HCT116 (cell line): ENCODE measurements at regions not wholly inside any gene's neighbourhood (a gene's known extent, or its start where the extent isn't known, plus 50 kb on each side); places are given as distances from the start of the nearest gene placed in this dataset.

Source experiments
- ATAC-seq: fragments of 200-7000 bp; cut with Tn5 transposase; 2 replicates; pipeline ENCODE4 v1.9.1; 2020; ENCODE audit warnings: mild to moderate bottlenecking, moderate library complexity
- BruUV-seq: library from RNA; stranded (reverse); fragments of 400-500 nt; replicated peaks from 2 replicates; lab custom pipeline; 2021; lab: Mats Ljungman, UMichigan
- CTCF ChIA-PET: fragments of 300-600 bp; sonication (Branson Sonifier 250); formaldehyde crosslinking; loops from one replicate; lab custom pipeline; 2021; ENCODE audit warnings: antibody characterized with exemption; lab: Charles Lee
- POLR2A ChIA-PET: fragments of 300-600, 350-600 bp; sonication (Branson Sonifier 250); formaldehyde crosslinking; loops from one replicate; lab custom pipeline; 2021; ENCODE audit warnings: antibody characterized with exemption; lab: Charles Lee
- RAD21 ChIA-PET, 2 experiments: fragments of 300-600 bp; sonication (Branson Sonifier 250); formaldehyde crosslinking; loops; one replicate each; lab custom pipeline; 2023; ENCODE audit warnings: low total read pairs in 2 of 2; ENCODE audit not compliant: uncharacterized antibody in 2 of 2, unreplicated experiment in 2 of 2, low non-redundant PET in 1 of 2; lab: Charles Lee
- DNase-seq: peaks from one replicate; pipeline ENCODE4 v3.0.0-alpha.2; 2010; ENCODE audit warnings: low read depth, low spot score
- H2AFZ ChIP-seq: fragments of 200-600 bp; shearing (Covaris generic), sonication (generic); 2 replicates; pipeline ENCODE4 v1.6.1; 2017; ENCODE audit warnings: low read depth, mixed run types, mixed read lengths, antibody characterized with exemption, low read length; ENCODE audit not compliant: poor library complexity, severe bottlenecking
- H3K27ac ChIP-seq: 2 replicates; pipeline ENCODE4 v1.5.1; 2012; ENCODE audit warnings: low read depth, low read length
- H3K27me3 ChIP-seq: fragments of 200-600 bp; sonication (generic); 2 replicates; pipeline ENCODE4 v1.6.1; 2016; ENCODE audit warnings: mixed run types, low read length, mixed read lengths; ENCODE audit not compliant: insufficient read depth
- H3K36me3 ChIP-seq, 2 experiments: fragments of 200-500 bp in 1 of 2; fragments of 200-600 bp in 1 of 2; sonication (Bioruptor generic) in 1 of 2; sonication (generic) in 1 of 2; 2 replicates each; pipeline versions ENCODE4 v1.5.1 to v1.6.1; 2014 to 2016; ENCODE audit warnings: low read length in 2 of 2, inconsistent platforms in 1 of 2, mixed read lengths in 1 of 2, mixed run types in 1 of 2; ENCODE audit not compliant: insufficient read depth in 2 of 2, control insufficient read depth in 1 of 2
- H3K4me1 ChIP-seq, 2 experiments: fragments of 200-600 bp in 1 of 2; sonication (generic) in 1 of 2; 2 replicates each; pipeline versions ENCODE4 v1.5.1 to v1.6.1; 2012 to 2017; ENCODE audit warnings: low read length in 2 of 2, inconsistent platforms in 1 of 2, mild to moderate bottlenecking in 1 of 2, mixed read lengths in 1 of 2, mixed run types in 1 of 2, moderate library complexity in 1 of 2; ENCODE audit not compliant: insufficient read depth in 2 of 2, control insufficient read depth in 1 of 2
- H3K4me2 ChIP-seq: fragments of 200-600 bp; sonication (generic); 2 replicates; pipeline ENCODE4 v1.6.1; 2017; ENCODE audit warnings: mixed run types, low read length, mixed read lengths
- H3K4me3 ChIP-seq, 2 experiments: fragments of 200-600 bp in 1 of 2; sonication (generic) in 1 of 2; replicated peaks in 1 of 2; 2 replicates each; pipeline ENCODE4 v1.5.1; 2011 to 2016; ENCODE audit warnings: low read length in 2 of 2, control low read depth in 1 of 2, low read depth in 1 of 2, mild to moderate bottlenecking in 1 of 2, mixed read lengths in 1 of 2, mixed run types in 1 of 2
- H3K79me2 ChIP-seq: fragments of 200-600 bp; sonication (generic); 2 replicates; pipeline ENCODE4 v1.6.1; 2017; ENCODE audit warnings: mild to moderate bottlenecking, mixed run types, low read length, moderate library complexity, mixed read lengths; ENCODE audit not compliant: insufficient read depth
- H3K9ac ChIP-seq: fragments of 200-600 bp; sonication (generic); 2 replicates; pipeline ENCODE4 v1.6.1; 2016; ENCODE audit warnings: low read length, mixed read lengths
- H3K9me2 ChIP-seq: fragments of 200-600 bp; sonication (generic), shearing (Covaris generic); 2 replicates; pipeline ENCODE4 v1.6.1; 2017; ENCODE audit warnings: mixed run types, mild to moderate bottlenecking, moderate library complexity; ENCODE audit not compliant: insufficient read depth
- H3K9me3 ChIP-seq, 2 experiments: fragments of 200-500 bp in 1 of 2; fragments of 200-600 bp in 1 of 2; sonication (Bioruptor generic) in 1 of 2; sonication (generic) in 1 of 2; 2 replicates each; pipeline ENCODE4 v1.6.1; 2014 to 2017; ENCODE audit warnings: low read length in 2 of 2, mixed read lengths in 2 of 2, inconsistent platforms in 1 of 2, low read depth in 1 of 2, mild to moderate bottlenecking in 1 of 2, mixed run types in 1 of 2, moderate library complexity in 1 of 2; ENCODE audit not compliant: control insufficient read depth in 1 of 2, insufficient read depth in 1 of 2
- H4K20me1 ChIP-seq: fragments of 200-600 bp; sonication (generic), shearing (Covaris generic); 2 replicates; pipeline ENCODE4 v1.6.1; 2017; ENCODE audit warnings: mixed run types, mild to moderate bottlenecking, moderate library complexity; ENCODE audit not compliant: insufficient read depth
- CBX3 ChIP-seq: IDR thresholded peaks from 2 replicates; pipeline ENCODE4 v1.6.1; 2012; ENCODE audit warnings: low read depth
- CEBPB ChIP-seq: IDR thresholded peaks from 2 replicates; pipeline ENCODE4 v1.6.1; 2012; ENCODE audit warnings: low read depth
- EGR1 ChIP-seq: IDR thresholded peaks from 2 replicates; pipeline ENCODE4 v1.6.1; 2012; ENCODE audit warnings: low read depth
- ELF1 ChIP-seq: IDR thresholded peaks from 2 replicates; pipeline ENCODE4 v1.6.1; 2012; ENCODE audit warnings: low read depth, borderline replicate concordance
- EZH2 ChIP-seq: fragments of 200-600 bp; sonication (generic); IDR thresholded peaks from 2 replicates; pipeline ENCODE4 v1.6.1; 2017; ENCODE audit warnings: antibody characterized with exemption, mixed run types
- EZH2phosphoT487 ChIP-seq: fragments of 200-600 bp; IDR thresholded peaks from 2 replicates; pipeline ENCODE4 v1.6.1; 2018; ENCODE audit warnings: antibody characterized with exemption, borderline replicate concordance
- FOSL1 ChIP-seq: IDR thresholded peaks from 2 replicates; pipeline ENCODE4 v1.6.1; 2012; ENCODE audit warnings: low read depth
- JUND ChIP-seq: IDR thresholded peaks from 2 replicates; pipeline ENCODE4 v1.6.1; 2012
- POLR2A ChIP-seq: IDR thresholded peaks from 2 replicates; pipeline ENCODE4 v1.7.0; 2011; ENCODE audit warnings: borderline replicate concordance; ENCODE audit not compliant: insufficient read depth, insufficient read length; ENCODE audit errors: extremely low read depth
- POLR2AphosphoS5 ChIP-seq: IDR thresholded peaks from 2 replicates; pipeline ENCODE4 v1.6.1; 2011; ENCODE audit warnings: mild to moderate bottlenecking, low read depth, low read length, moderate library complexity
- RAD21 ChIP-seq: IDR thresholded peaks from 2 replicates; pipeline ENCODE4 v1.6.1; 2012; ENCODE audit warnings: low read depth, mild to moderate bottlenecking
- SP1 ChIP-seq: IDR thresholded peaks from 2 replicates; pipeline ENCODE4 v1.6.1; 2012; ENCODE audit warnings: low read depth
- SRF ChIP-seq: IDR thresholded peaks from 2 replicates; pipeline ENCODE4 v1.6.1; 2012; ENCODE audit warnings: low read depth
- TCF7L2 ChIP-seq: IDR thresholded peaks from 2 replicates; pipeline ENCODE4 v1.7.0; 2011; ENCODE audit warnings: borderline replicate concordance, inconsistent platforms; ENCODE audit not compliant: insufficient read depth, insufficient read length; ENCODE audit errors: extremely low read depth
- intact Hi-C: fragments of 100-400 bp; cut with micrococcal nuclease; formaldehyde crosslinking; loops from 2 replicates; pipeline ENCODE4 v1.10.0; 2022
- TF ChIP-seq, protein P1 (sequence below): IDR thresholded peaks from 2 replicates; pipeline ENCODE4 v1.6.1; 2012
- TF ChIP-seq, protein P2 (sequence below): IDR thresholded peaks from 2 replicates; pipeline ENCODE4 v1.6.1; 2011; ENCODE audit warnings: mild to moderate bottlenecking, low read length, moderate library complexity; ENCODE audit not compliant: insufficient replicate concordance; ENCODE audit errors: extremely low read depth

DNA sequence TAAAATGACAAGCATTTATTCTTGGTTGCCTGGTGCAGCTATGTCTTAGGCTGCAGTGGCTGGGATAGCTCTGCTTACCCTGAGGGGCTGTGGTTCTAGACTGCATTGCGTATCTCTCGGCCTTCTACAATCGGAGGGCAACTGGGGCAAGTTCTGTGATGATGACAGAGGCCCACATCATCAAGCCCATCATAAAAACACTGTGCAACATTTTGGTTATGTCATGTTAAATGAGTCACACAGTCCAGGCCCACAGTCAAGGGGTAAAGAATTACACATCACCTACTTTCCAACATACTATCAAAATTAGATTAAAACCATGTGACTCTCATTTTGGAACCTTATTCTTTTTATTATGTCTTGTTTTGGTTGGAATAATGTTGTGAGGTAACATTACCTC, 120.2 kb upstream of the GUCY1A1 start:
- no TSS peak for BruUV-seq
- ChIA-PET POLR2A (no interaction called here), CTCF (no interaction called here), RAD21 (no interaction called here)
- Histone ChIP-seq H3K27ac (no peak overlapping the region), H3K9me3 (no peaks in the 10 kb centered on the region), H3K4me2 (no peak overlapping the region), H3K27me3 (no peaks in the 10 kb centered on the region), H4K20me1 (no peaks in the 10 kb centered on the region), H3K4me1 (no peaks in the 10 kb centered on the region), H3K9me2 (no peaks in the 10 kb centered on the region), H3K4me3 (no peak overlapping the region), H3K9ac (no peak overlapping the region), H2AFZ (no peak overlapping the region), H3K79me2 (no peaks in the 10 kb centered on the region), H3K36me3 (no peaks in the 10 kb centered on the region)
- ATAC-seq (no peak), DNase-seq (no peak)
- intact Hi-C loops: no loop called here
- TF ChIP-seq EZH2 (no peak), CEBPB (no peak), EZH2phosphoT487 (no peak), JUND (no peak), TCF7L2 (no peak), FOSL1 (no peak), POLR2AphosphoS5 (no peak), SP1 (no peak), RAD21 (no peak), SRF (no peak), POLR2A (no peak), EGR1 (no peak), ELF1 (no peak), CBX3 (no peak)
- TF ChIP-seq, protein P1, sequence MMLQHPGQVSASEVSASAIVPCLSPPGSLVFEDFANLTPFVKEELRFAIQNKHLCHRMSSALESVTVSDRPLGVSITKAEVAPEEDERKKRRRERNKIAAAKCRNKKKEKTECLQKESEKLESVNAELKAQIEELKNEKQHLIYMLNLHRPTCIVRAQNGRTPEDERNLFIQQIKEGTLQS: no peak
- TF ChIP-seq, protein P2, sequence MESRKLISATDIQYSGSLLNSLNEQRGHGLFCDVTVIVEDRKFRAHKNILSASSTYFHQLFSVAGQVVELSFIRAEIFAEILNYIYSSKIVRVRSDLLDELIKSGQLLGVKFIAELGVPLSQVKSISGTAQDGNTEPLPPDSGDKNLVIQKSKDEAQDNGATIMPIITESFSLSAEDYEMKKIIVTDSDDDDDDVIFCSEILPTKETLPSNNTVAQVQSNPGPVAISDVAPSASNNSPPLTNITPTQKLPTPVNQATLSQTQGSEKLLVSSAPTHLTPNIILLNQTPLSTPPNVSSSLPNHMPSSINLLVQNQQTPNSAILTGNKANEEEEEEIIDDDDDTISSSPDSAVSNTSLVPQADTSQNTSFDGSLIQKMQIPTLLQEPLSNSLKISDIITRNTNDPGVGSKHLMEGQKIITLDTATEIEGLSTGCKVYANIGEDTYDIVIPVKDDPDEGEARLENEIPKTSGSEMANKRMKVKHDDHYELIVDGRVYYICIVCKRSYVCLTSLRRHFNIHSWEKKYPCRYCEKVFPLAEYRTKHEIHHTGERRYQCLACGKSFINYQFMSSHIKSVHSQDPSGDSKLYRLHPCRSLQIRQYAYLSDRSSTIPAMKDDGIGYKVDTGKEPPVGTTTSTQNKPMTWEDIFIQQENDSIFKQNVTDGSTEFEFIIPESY: no peak
